ENCODE measurements at regions not wholly inside any gene's neighbourhood (a gene's known extent, or its start where the extent isn't known, plus 50 kb on each side); places are given as distances from the start of the nearest gene placed in this dataset.

GRCh38 chrX:77298296-77298695, 148.9 kb upstream of the FGF16 start:
- TF ChIP-seq EZH2 (IDR thresholded peaks at IDR 0.05; ENCODE audit: low read length) = no peak
- no peak for TF ChIP-seq CTCF (optimal IDR thresholded peaks at IDR 0.05 in 1 of 3, IDR thresholded peaks at IDR 0.05 in 1 of 3, conservative IDR thresholded peaks at IDR 0.05 in 1 of 3; ENCODE audit: extremely low read depth in 1 of 3, insufficient read depth in 2 of 3, low read length in 3 of 3)
- H3K27ac ChIP-seq (ENCODE audit: control insufficient read depth, insufficient read depth, low read length) = no peak overlapping the region
- dilution Hi-C loops (cut with MboI; ENCODE audit: extremely low pct_ligation_motif_present, low sequenced_read_pairs) = no loop called here

GRCh38 chrX:77298790-77299189, 148.4 kb upstream of the FGF16 start:
- no peak overlapping the region for H2AFZ ChIP-seq (ENCODE audit: control insufficient read depth, low read length)
- DNase-seq (ENCODE audit: low read depth, low spot score) = no peak
- no peak overlapping the region for H3K4me3 ChIP-seq (ENCODE audit: control insufficient read depth in 2 of 3, extremely low read depth in 1 of 3, insufficient read depth in 2 of 3, low read depth in 1 of 3, low read length in 3 of 3)
- H4K20me1 ChIP-seq (ENCODE audit: control insufficient read depth, extremely low read depth, insufficient read depth, low read length) = no peaks in the 10 kb centered on the region
- no peaks in the 10 kb centered on the region for H3K9me3 ChIP-seq (ENCODE audit: control insufficient read depth, low read depth, low read length)
- H3K27me3 ChIP-seq (ENCODE audit: control insufficient read depth, extremely low read depth, insufficient read depth, low read length) = no peaks in the 10 kb centered on the region
- H3K9ac ChIP-seq (ENCODE audit: control insufficient read depth, extremely low read depth, insufficient read depth, low read length) = no peak overlapping the region
- H3K79me2 ChIP-seq (ENCODE audit: control insufficient read depth, insufficient read depth, low read length) = no peaks in the 10 kb centered on the region
- TF ChIP-seq EZH2 (IDR thresholded peaks at IDR 0.05; ENCODE audit: low read length) (no peak), CTCF (optimal IDR thresholded peaks at IDR 0.05 in 1 of 3, IDR thresholded peaks at IDR 0.05 in 1 of 3, conservative IDR thresholded peaks at IDR 0.05 in 1 of 3; ENCODE audit: extremely low read depth in 1 of 3, insufficient read depth in 2 of 3, low read length in 3 of 3) (no peak)
- H3K4me2 ChIP-seq (ENCODE audit: control insufficient read depth, extremely low read depth, insufficient read depth, low read depth, low read length) = no peak overlapping the region
- H3K36me3 ChIP-seq (ENCODE audit: control insufficient read depth in 2 of 2, extremely low read depth in 1 of 2, insufficient read depth in 2 of 2, low read length in 2 of 2) = no peaks in the 10 kb centered on the region
- H3K9me1 ChIP-seq (ENCODE audit: control insufficient read depth, extremely low read depth, insufficient read depth, low read length) = no peaks in the 10 kb centered on the region
- no peak for FAIRE-seq
- dilution Hi-C loops (cut with MboI; ENCODE audit: extremely low pct_ligation_motif_present, low sequenced_read_pairs) = no loop called here
- no peak overlapping the region for H3K27ac ChIP-seq (ENCODE audit: control insufficient read depth, insufficient read depth, low read length)
- no peaks in the 10 kb centered on the region for H3K4me1 ChIP-seq (ENCODE audit: control insufficient read depth, extremely low read depth, insufficient read depth, low read length)

More at GRCh38 chrX:77298296-77298695, 148.9 kb upstream of the FGF16 start:
- no peaks in the 10 kb centered on the region for H3K36me3 ChIP-seq (ENCODE audit: control insufficient read depth in 2 of 2, extremely low read depth in 1 of 2, insufficient read depth in 2 of 2, low read length in 2 of 2)
- H3K79me2 ChIP-seq (ENCODE audit: control insufficient read depth, insufficient read depth, low read length) = no peaks in the 10 kb centered on the region
- no peaks in the 10 kb centered on the region for H3K9me3 ChIP-seq (ENCODE audit: control insufficient read depth, low read depth, low read length)
- H3K27me3 ChIP-seq (ENCODE audit: control insufficient read depth, extremely low read depth, insufficient read depth, low read length) = no peaks in the 10 kb centered on the region
- no peaks in the 10 kb centered on the region for H4K20me1 ChIP-seq (ENCODE audit: control insufficient read depth, extremely low read depth, insufficient read depth, low read length)
- no peak overlapping the region for H2AFZ ChIP-seq (ENCODE audit: control insufficient read depth, low read length)
- H3K4me2 ChIP-seq (ENCODE audit: control insufficient read depth, extremely low read depth, insufficient read depth, low read depth, low read length) = no peak overlapping the region
- DNase-seq (ENCODE audit: low read depth, low spot score) = no peak
- no peaks in the 10 kb centered on the region for H3K4me1 ChIP-seq (ENCODE audit: control insufficient read depth, extremely low read depth, insufficient read depth, low read length)
- H3K4me3 ChIP-seq (ENCODE audit: control insufficient read depth in 2 of 3, extremely low read depth in 1 of 3, insufficient read depth in 2 of 3, low read depth in 1 of 3, low read length in 3 of 3) = no peak overlapping the region
- no peaks in the 10 kb centered on the region for H3K9me1 ChIP-seq (ENCODE audit: control insufficient read depth, extremely low read depth, insufficient read depth, low read length)
- H3K9ac ChIP-seq (ENCODE audit: control insufficient read depth, extremely low read depth, insufficient read depth, low read length) = no peak overlapping the region
- FAIRE-seq = no peak
